GM18499 (cell line): ENCODE measurements at regions not wholly inside any gene's neighbourhood (a gene's known extent, or its start where the extent isn't known, plus 50 kb on each side); places are given as distances from the start of the nearest gene placed in this dataset.

Source experiments
- ATAC-seq: cut with Tn5 transposase; IDR thresholded peaks from one replicate; pipeline ENCODE4 v1.9.1; 2021; ENCODE audit warnings: moderate number of reproducible peaks; ENCODE audit not compliant: insufficient read depth, unreplicated experiment

- ATAC-seq, result no peak
Measured at GRCh38 chr3:66592016-66592761, 91.4 kb upstream of the LRIG1 start.

GRCh38 chr3:66592927-66593625, 92.3 kb upstream of the LRIG1 start:
- no peak for ATAC-seq

- ATAC-seq, result no peak
Measured at GRCh38 chr3:66593978-66594377, 93.2 kb upstream of the LRIG1 start.

- ATAC-seq, result no peak
Measured at GRCh38 chr3:66597308-66597863, 96.6 kb upstream of the LRIG1 start.

GRCh38 chr3:66598168-66598567, 97.3 kb upstream of the LRIG1 start:
- ATAC-seq, result no peak

GRCh38 chr3:66602237-66602636, 101.4 kb upstream of the LRIG1 start:
- no peak for ATAC-seq

GRCh38 chr3:66602691-66603090, 101.9 kb upstream of the LRIG1 start:
- ATAC-seq, result no peak

GRCh38 chr3:66603151-66603611, 102.4 kb upstream of the LRIG1 start:
- no peak for ATAC-seq

- ATAC-seq, result no peak
Measured at GRCh38 chr3:66604481-66604880, 103.7 kb upstream of the LRIG1 start.

GRCh38 chr3:66606126-66606525, 105.3 kb upstream of the LRIG1 start:
- no peak for ATAC-seq

- ATAC-seq, result no peak
Measured at GRCh38 chr3:66606868-66607267, 106.0 kb upstream of the LRIG1 start.

- no peak for ATAC-seq
Measured at GRCh38 chr3:66609660-66610561, 109.1 kb upstream of the LRIG1 start.

GRCh38 chr3:66610562-66610909, 109.7 kb upstream of the LRIG1 start:
- ATAC-seq, result no peak

- no peak for ATAC-seq
Measured at GRCh38 chr3:66615643-66616301, 115.0 kb upstream of the LRIG1 start.

- no peak for ATAC-seq
Measured at GRCh38 chr3:66617351-66617750, 116.5 kb upstream of the LRIG1 start.

GRCh38 chr3:66618066-66618465, 117.2 kb upstream of the LRIG1 start:
- no peak for ATAC-seq

GRCh38 chr3:66620296-66620695, 119.5 kb upstream of the LRIG1 start:
- no peak for ATAC-seq

GRCh38 chr3:66622756-66623457, 122.1 kb upstream of the LRIG1 start:
- no peak for ATAC-seq

GRCh38 chr3:66625505-66626216, 124.8 kb upstream of the LRIG1 start:
- ATAC-seq, result no peak
